ENCODE measurements at regions not wholly inside any gene's neighbourhood (a gene's known extent, or its start where the extent isn't known, plus 50 kb on each side); places are given as distances from the start of the nearest gene placed in this dataset.

- TF ChIP-seq ZNF532 (CRISPR knock-in tag; IDR thresholded peaks at IDR 0.05; ENCODE audit: borderline replicate concordance) (no peak), OVOL2 (CRISPR knock-in tag; IDR thresholded peaks at IDR 0.05; ENCODE audit: borderline replicate concordance) (no peak), ZNF317 (CRISPR knock-in tag; IDR thresholded peaks at IDR 0.05; ENCODE audit: borderline replicate concordance, low read depth) (no peak), MAX (CRISPR knock-in tag; IDR thresholded peaks at IDR 0.05) (no peak)
These were observed 432.1 kb downstream of the DYNC2H1 start (continued) for GRCh38 chr11:103541186-103541795.

GRCh38 chr11:103542851-103543250 is 433.6 kb downstream of the DYNC2H1 start:
- ChIA-PET CTCF (no interaction called here), POLR2A (no interaction called here)
- Mint-ChIP-seq H3K36me3 (peaks cover 9% of the 10 kb centered on the region), H3K27me3 (ENCODE audit: low read depth) (no peaks in the 10 kb centered on the region), H3K9me3 (peaks cover 28% of the 10 kb centered on the region), H3K27ac (no peak overlapping the region), H3K4me1 (peaks cover under 1% of the 10 kb centered on the region), H3K4me3 (no peak overlapping the region)
- ATAC-seq = no peak
- DNase-seq (ENCODE audit: low spot score) = no peak
- TF ChIP-seq ZNF396 (CRISPR knock-in tag; IDR thresholded peaks at IDR 0.05; ENCODE audit: borderline replicate concordance) = no peak
- TF ChIP-seq NR1H2 (CRISPR knock-in tag; IDR thresholded peaks at IDR 0.05) = no peak
- no peak for TF ChIP-seq GABPB1 (CRISPR knock-in tag; IDR thresholded peaks at IDR 0.05)
- TF ChIP-seq ATF6 (CRISPR knock-in tag; IDR thresholded peaks at IDR 0.05) = no peak
- no peak for TF ChIP-seq TCF7 (CRISPR knock-in tag; IDR thresholded peaks at IDR 0.05; ENCODE audit: low read depth)
- no peak for TF ChIP-seq NFYB (CRISPR knock-in tag; conservative IDR thresholded peaks at IDR 0.05; ENCODE audit: low read depth)
- TF ChIP-seq CTCF (IDR thresholded peaks at IDR 0.05) = no peak
- no peak for TF ChIP-seq CBFB (CRISPR knock-in tag; IDR thresholded peaks at IDR 0.05; ENCODE audit: low read depth)

- ATAC-seq = no peak
- no peak for DNase-seq (ENCODE audit: low spot score)
- peaks cover 28% of the 10 kb centered on the region for H3K9me3 Mint-ChIP-seq
- CTCF ChIA-PET = no interaction called here
- H3K27ac Mint-ChIP-seq = no peak overlapping the region
- no peak overlapping the region for H3K4me3 Mint-ChIP-seq
- H3K4me1 Mint-ChIP-seq = no peaks in the 10 kb centered on the region
- TF ChIP-seq E2F1 (CRISPR knock-in tag; IDR thresholded peaks at IDR 0.05) = no peak
- no peak for TF ChIP-seq NFATC4 (CRISPR knock-in tag; IDR thresholded peaks at IDR 0.05)
- TF ChIP-seq MYBL2 (CRISPR knock-in tag; IDR thresholded peaks at IDR 0.05) = no peak
- TF ChIP-seq ZNF396 (CRISPR knock-in tag; IDR thresholded peaks at IDR 0.05; ENCODE audit: borderline replicate concordance) = no peak
- TF ChIP-seq ZNF121 (CRISPR knock-in tag; IDR thresholded peaks at IDR 0.05) = no peak
- POLR2A ChIA-PET = no interaction called here
- H3K27me3 Mint-ChIP-seq (ENCODE audit: low read depth) = no peaks in the 10 kb centered on the region
- peaks cover 9% of the 10 kb centered on the region for H3K36me3 Mint-ChIP-seq
These were observed 434.2 kb downstream of the DYNC2H1 start for GRCh38 chr11:103543456-103543855.
